ENCODE measurements at regions not wholly inside any gene's neighbourhood (a gene's known extent, or its start where the extent isn't known, plus 50 kb on each side); places are given as distances from the start of the nearest gene placed in this dataset.

GRCh38 chr3:102176333-102177050, 258.3 kb upstream of the ZPLD1 start:
- H3K4me3 ChIP-seq: no peak overlapping the region
- peak in 1 of 2 donors; percentile 29 for DNase-seq (ENCODE audit: low read depth in 1 of 2, low spot score in 1 of 2)
- H3K9me3 ChIP-seq (ENCODE audit: low read depth): no peaks in the 10 kb centered on the region
- no peak overlapping the region for H3K27ac ChIP-seq
- no peak for TF ChIP-seq CTCF (IDR thresholded peaks at IDR 0.05; ENCODE audit: low read depth, low read length)
- H3K36me3 ChIP-seq: no peaks in the 10 kb centered on the region
- no peaks in the 10 kb centered on the region for H3K27me3 ChIP-seq
- no peaks in the 10 kb centered on the region for H3K4me1 ChIP-seq (ENCODE audit: low read depth)

DNA sequence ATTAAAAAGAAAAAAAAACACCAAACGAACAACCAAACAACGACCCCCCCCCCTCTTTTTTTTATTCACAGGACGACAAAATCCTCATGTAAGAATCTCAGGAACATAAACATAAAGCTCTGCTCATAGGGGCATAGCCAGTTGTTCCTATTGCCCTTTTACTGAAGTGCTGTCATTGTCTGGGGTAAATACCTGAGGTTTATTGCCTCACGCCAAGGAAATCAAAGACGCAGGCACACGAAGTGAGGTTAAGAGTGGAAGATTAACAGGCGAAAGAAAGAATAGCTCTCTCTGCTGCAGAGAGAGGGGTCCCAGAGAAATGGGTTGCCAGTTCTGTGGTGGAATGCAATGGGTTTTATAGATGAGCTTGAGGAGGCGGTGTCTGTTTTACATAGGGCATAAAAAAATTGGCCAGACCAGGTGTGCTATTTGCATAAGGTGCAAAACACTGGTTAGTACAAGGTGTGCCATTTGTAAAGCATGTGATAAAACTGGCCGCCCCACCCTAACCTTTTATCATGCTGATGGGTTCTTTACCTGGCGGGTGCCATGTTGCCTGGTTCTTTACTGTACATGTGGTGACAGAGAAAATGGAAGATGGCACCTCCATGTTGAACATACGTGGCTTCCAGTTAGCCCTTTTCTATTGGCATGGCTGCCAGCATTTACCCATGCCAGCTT, 257.6 kb upstream of the ZPLD1 start:
- H3K36me3 ChIP-seq: no peaks in the 10 kb centered on the region
- H3K9me3 ChIP-seq (ENCODE audit: low read depth): no peaks in the 10 kb centered on the region
- no peaks in the 10 kb centered on the region for H3K27me3 ChIP-seq
- no peak for TF ChIP-seq CTCF (IDR thresholded peaks at IDR 0.05; ENCODE audit: low read depth, low read length)
- no peak overlapping the region for H3K4me3 ChIP-seq
- H3K4me1 ChIP-seq (ENCODE audit: low read depth): no peaks in the 10 kb centered on the region
- H3K27ac ChIP-seq: no peak overlapping the region
- no peak for DNase-seq (ENCODE audit: low read depth in 1 of 2, low spot score in 1 of 2)

GRCh38 chr3:102178817-102179216, 256.0 kb upstream of the ZPLD1 start:
- H3K27ac ChIP-seq: no peak overlapping the region
- no peak for TF ChIP-seq CTCF (IDR thresholded peaks at IDR 0.05; ENCODE audit: low read depth, low read length)

GRCh38 chr3:102179326-102180177, 255.3 kb upstream of the ZPLD1 start:
- Histone ChIP-seq H3K27ac (no peak overlapping the region), H3K4me3 (no peak overlapping the region), H3K36me3 (no peaks in the 10 kb centered on the region), H3K9me3 (ENCODE audit: low read depth) (no peaks in the 10 kb centered on the region), H3K27me3 (no peaks in the 10 kb centered on the region), H3K4me1 (ENCODE audit: low read depth) (no peaks in the 10 kb centered on the region)
- peak in 1 of 2 donors; percentile 38 for DNase-seq (ENCODE audit: low read depth in 1 of 2, low spot score in 1 of 2)
- no peak for TF ChIP-seq CTCF (IDR thresholded peaks at IDR 0.05; ENCODE audit: low read depth, low read length)

More at GRCh38 chr3:102178817-102179216, 256.0 kb upstream of the ZPLD1 start:
- no peak for DNase-seq (ENCODE audit: low read depth in 1 of 2, low spot score in 1 of 2)
- H3K27me3 ChIP-seq: no peaks in the 10 kb centered on the region
- no peaks in the 10 kb centered on the region for H3K36me3 ChIP-seq
- H3K9me3 ChIP-seq (ENCODE audit: low read depth): no peaks in the 10 kb centered on the region
- no peak overlapping the region for H3K4me3 ChIP-seq
- no peaks in the 10 kb centered on the region for H3K4me1 ChIP-seq (ENCODE audit: low read depth)

DNA sequence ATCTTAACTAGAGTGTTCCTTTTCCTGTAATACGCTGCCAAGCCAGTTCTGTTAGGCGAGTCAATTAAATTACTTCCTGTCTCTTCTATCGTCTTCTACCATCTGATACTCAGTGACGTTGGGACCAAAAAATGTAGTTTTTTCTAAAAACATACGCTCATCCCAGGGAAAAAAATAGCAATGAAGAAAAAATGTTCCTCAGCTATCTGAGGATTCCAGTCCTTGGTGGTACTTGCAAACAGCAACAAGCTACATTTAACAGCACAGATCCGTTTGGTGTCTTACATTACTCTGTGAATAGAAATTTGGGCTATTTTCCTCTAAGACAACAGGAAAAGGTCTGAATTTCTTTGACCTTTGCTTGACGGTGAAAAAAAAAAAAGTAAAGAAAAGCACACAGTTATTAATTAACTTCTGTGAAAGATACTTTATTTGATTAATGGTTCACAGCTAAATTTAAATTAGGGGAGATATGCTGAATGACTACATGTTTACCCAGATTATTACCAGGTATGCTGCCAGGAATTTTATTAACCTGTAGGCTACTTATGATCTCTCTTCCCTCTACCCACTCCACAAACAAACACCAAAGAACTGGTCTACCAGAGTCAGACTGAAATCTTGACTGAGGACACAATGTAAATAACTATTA, 254.4 kb upstream of the ZPLD1 start:
- H3K4me3 ChIP-seq: no peak overlapping the region
- DNase-seq (ENCODE audit: low read depth in 1 of 2, low spot score in 1 of 2): peak in 1 of 2 donors; percentile 94
- H3K27me3 ChIP-seq: no peaks in the 10 kb centered on the region
- no peak overlapping the region for H3K27ac ChIP-seq
- no peak for TF ChIP-seq CTCF (IDR thresholded peaks at IDR 0.05; ENCODE audit: low read depth, low read length)
- no peaks in the 10 kb centered on the region for H3K4me1 ChIP-seq (ENCODE audit: low read depth)
- no peaks in the 10 kb centered on the region for H3K9me3 ChIP-seq (ENCODE audit: low read depth)
- H3K36me3 ChIP-seq: no peaks in the 10 kb centered on the region

Data from cardiac muscle cell (in vitro differentiated cells and primary cell).